ENCODE measurements at regions not wholly inside any gene's neighbourhood (a gene's known extent, or its start where the extent isn't known, plus 50 kb on each side); places are given as distances from the start of the nearest gene placed in this dataset.

DNA sequence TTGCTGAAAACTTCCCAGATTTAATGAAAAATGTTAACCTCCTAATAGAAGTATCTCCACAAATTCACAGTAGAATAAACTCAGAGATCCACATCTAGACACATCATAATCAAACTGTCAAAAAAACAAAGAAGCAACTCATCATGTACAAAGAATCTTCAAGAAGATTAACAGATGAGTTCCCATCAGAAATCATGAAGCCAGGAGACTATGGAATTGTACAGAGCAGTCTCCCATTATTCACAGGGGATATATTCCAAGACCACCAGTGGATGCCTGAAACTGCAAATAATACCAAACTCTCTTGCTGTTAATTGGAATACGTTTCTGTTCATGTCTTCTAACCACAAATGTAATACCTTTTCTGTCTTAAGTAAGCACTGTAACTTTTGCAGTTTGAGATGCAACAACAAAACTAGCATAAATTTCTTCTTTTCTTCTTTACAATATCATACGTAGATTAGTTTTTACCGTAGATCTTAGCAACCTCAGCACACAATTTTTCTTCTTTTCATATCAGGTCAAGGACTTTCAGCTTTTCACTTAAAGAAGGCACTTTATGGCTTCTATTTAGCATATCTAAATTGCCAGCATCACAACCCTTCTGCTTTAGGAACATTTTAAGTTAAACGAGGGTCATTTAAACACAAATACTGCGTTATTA, 70.3 kb upstream of the MIR17HG start:
- TF ChIP-seq EZH2phosphoT487 (IDR thresholded peaks at IDR 0.05; ENCODE audit: low read depth, severe bottlenecking, unreplicated experiment) = no peak
- TF ChIP-seq EZH2 (IDR thresholded peaks at IDR 0.05; ENCODE audit: borderline replicate concordance) = no peak
- TF ChIP-seq, protein P1, sequence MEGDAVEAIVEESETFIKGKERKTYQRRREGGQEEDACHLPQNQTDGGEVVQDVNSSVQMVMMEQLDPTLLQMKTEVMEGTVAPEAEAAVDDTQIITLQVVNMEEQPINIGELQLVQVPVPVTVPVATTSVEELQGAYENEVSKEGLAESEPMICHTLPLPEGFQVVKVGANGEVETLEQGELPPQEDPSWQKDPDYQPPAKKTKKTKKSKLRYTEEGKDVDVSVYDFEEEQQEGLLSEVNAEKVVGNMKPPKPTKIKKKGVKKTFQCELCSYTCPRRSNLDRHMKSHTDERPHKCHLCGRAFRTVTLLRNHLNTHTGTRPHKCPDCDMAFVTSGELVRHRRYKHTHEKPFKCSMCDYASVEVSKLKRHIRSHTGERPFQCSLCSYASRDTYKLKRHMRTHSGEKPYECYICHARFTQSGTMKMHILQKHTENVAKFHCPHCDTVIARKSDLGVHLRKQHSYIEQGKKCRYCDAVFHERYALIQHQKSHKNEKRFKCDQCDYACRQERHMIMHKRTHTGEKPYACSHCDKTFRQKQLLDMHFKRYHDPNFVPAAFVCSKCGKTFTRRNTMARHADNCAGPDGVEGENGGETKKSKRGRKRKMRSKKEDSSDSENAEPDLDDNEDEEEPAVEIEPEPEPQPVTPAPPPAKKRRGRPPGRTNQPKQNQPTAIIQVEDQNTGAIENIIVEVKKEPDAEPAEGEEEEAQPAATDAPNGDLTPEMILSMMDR (IDR thresholded peaks at IDR 0.05; ENCODE audit: poor library complexity) = no peak
- Histone ChIP-seq H3K79me2 (no peaks in the 10 kb centered on the region), H3K9me2 (replicated peaks; ENCODE audit: insufficient read depth) (no peaks in the 10 kb centered on the region), H4K20me1 (ENCODE audit: insufficient read depth, poor library complexity, severe bottlenecking) (no peaks in the 10 kb centered on the region), H3K27me3 (no peaks in the 10 kb centered on the region), H3K36me3 (replicated peaks; ENCODE audit: insufficient read depth, low read depth) (no peaks in the 10 kb centered on the region), H3K27ac (no peak overlapping the region), H3K4me2 (no peak overlapping the region), H3K4me1 (ENCODE audit: insufficient read depth) (no peaks in the 10 kb centered on the region), H3K4me3 (no peak overlapping the region), H3K9me3 (ENCODE audit: low read depth) (no peaks in the 10 kb centered on the region), H2AFZ (no peak overlapping the region)
- 83% methylated on average over 5 of the region's 5 CpGs for WGBS (ENCODE audit: low lambda C conversion rate, missing lambda C conversion rate)
- no peak for DNase-seq (ENCODE audit: low spot score)

DNA sequence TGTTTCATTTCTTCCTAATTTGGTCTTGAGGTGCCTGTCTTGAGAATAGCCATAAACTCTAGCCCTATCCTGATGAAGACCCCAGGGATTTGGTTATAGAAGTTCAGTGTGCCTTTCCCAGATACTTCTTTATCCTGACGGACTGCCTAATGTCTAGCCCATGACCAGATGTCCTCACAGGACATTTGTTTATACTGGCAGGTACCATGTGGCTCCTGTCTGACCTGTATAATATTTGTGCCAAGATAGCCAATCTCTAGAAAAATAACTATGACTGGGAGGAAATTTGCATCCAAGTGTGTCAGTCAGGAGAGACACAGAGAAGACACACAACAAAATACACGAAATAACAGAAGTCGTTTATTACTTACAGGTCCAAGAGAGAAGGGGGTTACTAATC, 69.2 kb upstream of the MIR17HG start:
- WGBS (ENCODE audit: low lambda C conversion rate, missing lambda C conversion rate) = 87% methylated on average over 3 of the region's 3 CpGs
- Histone ChIP-seq H3K4me2 (no peak overlapping the region), H3K27me3 (no peaks in the 10 kb centered on the region), H3K4me3 (no peak overlapping the region), H3K9me3 (ENCODE audit: low read depth) (no peaks in the 10 kb centered on the region), H2AFZ (no peak overlapping the region), H3K9me2 (replicated peaks; ENCODE audit: insufficient read depth) (no peaks in the 10 kb centered on the region), H4K20me1 (ENCODE audit: insufficient read depth, poor library complexity, severe bottlenecking) (no peaks in the 10 kb centered on the region), H3K36me3 (replicated peaks; ENCODE audit: insufficient read depth, low read depth) (no peaks in the 10 kb centered on the region), H3K79me2 (no peaks in the 10 kb centered on the region), H3K27ac (no peak overlapping the region), H3K4me1 (ENCODE audit: insufficient read depth) (no peaks in the 10 kb centered on the region)
- DNase-seq (ENCODE audit: low spot score) = no peak
- TF ChIP-seq EZH2phosphoT487 (IDR thresholded peaks at IDR 0.05; ENCODE audit: low read depth, severe bottlenecking, unreplicated experiment) (no peak), EZH2 (IDR thresholded peaks at IDR 0.05; ENCODE audit: borderline replicate concordance) (no peak)
- TF ChIP-seq, protein P1 (IDR thresholded peaks at IDR 0.05; ENCODE audit: poor library complexity) = no peak

DNA sequence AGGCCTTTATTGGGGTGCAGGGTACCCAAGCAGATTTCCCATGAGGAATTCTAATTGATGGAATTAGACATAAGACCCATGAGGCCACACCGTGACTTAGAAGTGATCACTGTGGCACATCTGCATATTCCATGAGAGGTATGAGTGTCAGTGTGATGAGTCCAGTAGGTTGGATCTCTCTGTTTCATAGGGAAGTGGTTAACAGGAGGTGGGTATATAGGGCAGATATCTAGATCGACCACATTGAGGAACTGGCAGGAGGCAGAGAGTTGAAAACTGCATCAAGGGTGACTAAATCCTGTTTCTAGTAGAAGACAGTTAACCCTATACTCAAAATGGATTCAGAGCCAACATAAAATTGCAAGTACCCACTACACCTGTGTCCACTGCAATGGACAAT, 68.6 kb upstream of the MIR17HG start:
- H3K4me1 ChIP-seq (ENCODE audit: insufficient read depth) = no peaks in the 10 kb centered on the region
- H3K4me3 ChIP-seq = no peak overlapping the region
- no peaks in the 10 kb centered on the region for H3K79me2 ChIP-seq
- H4K20me1 ChIP-seq (ENCODE audit: insufficient read depth, poor library complexity, severe bottlenecking) = no peaks in the 10 kb centered on the region
- H3K4me2 ChIP-seq = no peak overlapping the region
- no peaks in the 10 kb centered on the region for H3K36me3 ChIP-seq (replicated peaks; ENCODE audit: insufficient read depth, low read depth)
- no peak for DNase-seq (ENCODE audit: low spot score)
- no peak overlapping the region for H2AFZ ChIP-seq
- no peaks in the 10 kb centered on the region for H3K9me3 ChIP-seq (ENCODE audit: low read depth)
- H3K27me3 ChIP-seq = no peaks in the 10 kb centered on the region
- TF ChIP-seq, protein P1 (IDR thresholded peaks at IDR 0.05; ENCODE audit: poor library complexity) = no peak
- TF ChIP-seq EZH2phosphoT487 (IDR thresholded peaks at IDR 0.05; ENCODE audit: low read depth, severe bottlenecking, unreplicated experiment) = no peak
- no peak for TF ChIP-seq EZH2 (IDR thresholded peaks at IDR 0.05; ENCODE audit: borderline replicate concordance)
- 92% methylated on average over 2 of the region's 2 CpGs for WGBS (ENCODE audit: low lambda C conversion rate, missing lambda C conversion rate)
- no peak overlapping the region for H3K27ac ChIP-seq
- no peaks in the 10 kb centered on the region for H3K9me2 ChIP-seq (replicated peaks; ENCODE audit: insufficient read depth)
